GM18508 (cell line): ENCODE measurements at regions not wholly inside any gene's neighbourhood (a gene's known extent, or its start where the extent isn't known, plus 50 kb on each side); places are given as distances from the start of the nearest gene placed in this dataset.
"Not testable (repeated sequence)": the region's sequence is repeated elsewhere in the genome, so short reads cannot be mapped to it uniquely, and the experiment has no call there.

Experiments used
- ATAC-seq: cut with Tn5 transposase; IDR thresholded peaks from one replicate; pipeline ENCODE4 v1.9.1; 2021; ENCODE audit warnings: moderate number of reproducible peaks; ENCODE audit not compliant: insufficient read depth, unreplicated experiment

- ATAC-seq, result no peak
Observed at GRCh38 chr16:86072328-86073102, 173.6 kb downstream of the IRF8 start.

- no peak for ATAC-seq
Observed at GRCh38 chr16:86073103-86073625, 174.2 kb downstream of the IRF8 start.

- no peak for ATAC-seq
Observed at GRCh38 chr16:86073763-86074493, 175.0 kb downstream of the IRF8 start.

GRCh38 chr16:86074651-86075487 is 175.9 kb downstream of the IRF8 start:
- no peak for ATAC-seq

- no peak for ATAC-seq
Observed at GRCh38 chr16:86075488-86075785, 176.5 kb downstream of the IRF8 start.

- ATAC-seq, result no peak
Observed at GRCh38 chr16:86075839-86076440, 177.0 kb downstream of the IRF8 start.

- ATAC-seq, result no peak
Observed at GRCh38 chr16:86076606-86077005, 177.6 kb downstream of the IRF8 start.

- no peak for ATAC-seq
Observed at GRCh38 chr16:86077243-86077940, 178.4 kb downstream of the IRF8 start.

- no peak for ATAC-seq
Observed at GRCh38 chr16:86078121-86078600, 179.2 kb downstream of the IRF8 start.

GRCh38 chr16:86078711-86079110 is 179.7 kb downstream of the IRF8 start:
- not testable (repeated sequence) for ATAC-seq

- ATAC-seq, result no peak
Observed at GRCh38 chr16:86079255-86079885, 180.4 kb downstream of the IRF8 start.

GRCh38 chr16:86080131-86080875 is 181.3 kb downstream of the IRF8 start:
- ATAC-seq, result no peak

GRCh38 chr16:86080982-86081381 is 182.0 kb downstream of the IRF8 start:
- ATAC-seq, result no peak

- ATAC-seq, result no peak
Observed at GRCh38 chr16:86082418-86083030, 183.6 kb downstream of the IRF8 start.

GRCh38 chr16:86083382-86084002 is 184.5 kb downstream of the IRF8 start:
- ATAC-seq, result no peak

- no peak for ATAC-seq
Observed at GRCh38 chr16:86085161-86085611, 186.2 kb downstream of the IRF8 start.

GRCh38 chr16:86085795-86086194 is 186.8 kb downstream of the IRF8 start:
- no peak for ATAC-seq

- ATAC-seq, result no peak
Observed at GRCh38 chr16:86086471-86086870, 187.5 kb downstream of the IRF8 start.
